Hepatic stellate cell (primary cell): ENCODE measurements at regions not wholly inside any gene's neighbourhood (a gene's known extent, or its start where the extent isn't known, plus 50 kb on each side); places are given as distances from the start of the nearest gene placed in this dataset.
"Not testable (repeated sequence)": the region's sequence is repeated elsewhere in the genome, so short reads cannot be mapped to it uniquely, and the experiment has no call there.

Source experiments
- DNase-seq: peaks from one replicate; pipeline ENCODE4 v3.0.0; 2011; ENCODE audit warnings: low spot score

DNA sequence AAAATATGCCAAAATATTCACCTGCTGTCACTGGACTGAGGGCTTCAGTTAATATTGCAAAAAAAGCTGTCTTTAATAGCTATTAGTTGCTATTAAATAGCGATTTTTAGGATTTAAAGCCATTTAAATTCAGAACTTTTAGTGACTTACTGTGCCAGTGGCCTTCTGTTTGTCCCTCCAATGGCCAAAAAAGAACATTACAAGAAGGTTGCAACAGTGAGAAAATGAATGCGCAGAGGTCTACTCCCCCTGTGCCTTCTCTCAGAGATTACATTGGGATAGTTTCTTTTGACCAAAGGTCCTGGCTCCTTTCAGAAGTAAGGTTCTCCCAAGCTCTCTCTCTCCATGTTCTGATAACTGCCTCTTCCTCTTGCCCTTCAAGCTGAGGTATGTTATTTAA, 930.3 kb upstream of the ARRDC3 start:
- no peak for DNase-seq

DNA sequence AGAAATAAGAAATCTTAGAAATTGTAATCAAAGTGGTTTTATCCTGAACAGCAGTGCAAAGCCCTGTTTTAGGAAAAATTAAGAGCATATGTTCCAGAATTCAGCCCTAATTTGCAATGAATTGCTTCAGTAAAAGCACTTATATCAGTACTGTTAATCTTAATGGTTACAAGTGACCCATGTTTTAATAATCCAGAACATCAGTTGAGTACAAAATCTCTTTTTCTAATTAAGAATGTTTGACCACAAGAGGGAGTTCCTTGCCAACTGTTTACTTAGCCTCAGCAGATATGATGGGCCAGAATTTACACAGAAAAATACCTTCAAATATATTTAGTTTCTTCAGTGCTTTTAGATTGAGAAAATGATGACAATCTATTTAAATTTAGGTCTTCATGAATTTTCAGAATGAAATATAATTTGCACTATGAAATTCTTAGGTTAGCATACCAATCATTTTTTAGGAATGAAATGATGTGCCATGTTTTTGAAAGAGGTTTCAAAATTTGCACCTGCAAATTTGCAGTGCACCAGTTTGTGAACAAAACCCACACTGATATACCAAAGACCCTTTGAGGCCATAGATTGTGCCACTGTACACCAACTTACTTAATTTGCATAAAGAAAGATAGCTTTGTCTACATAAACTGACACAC, 926.3 kb upstream of the ARRDC3 start:
- peak; percentile 13 for DNase-seq

DNA sequence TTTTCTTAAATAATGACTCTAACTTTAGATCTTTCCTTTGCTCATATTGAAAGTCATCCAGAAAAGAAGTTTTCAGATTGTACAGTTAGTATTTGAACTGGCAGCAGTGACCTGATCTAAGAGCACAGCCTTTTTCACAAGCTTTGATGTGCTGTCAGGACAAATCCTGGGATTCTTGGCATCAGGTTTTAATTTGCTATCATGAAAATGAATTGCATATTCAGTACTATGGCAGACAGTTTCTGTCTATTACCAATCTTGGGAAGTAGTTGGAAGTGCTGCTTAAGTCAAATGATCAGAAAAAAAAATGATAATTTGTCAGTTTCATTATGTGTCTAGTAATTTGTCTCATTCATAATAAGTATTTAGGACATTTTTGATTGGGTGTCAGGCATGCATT, 925.6 kb upstream of the ARRDC3 start:
- no peak for DNase-seq

DNA sequence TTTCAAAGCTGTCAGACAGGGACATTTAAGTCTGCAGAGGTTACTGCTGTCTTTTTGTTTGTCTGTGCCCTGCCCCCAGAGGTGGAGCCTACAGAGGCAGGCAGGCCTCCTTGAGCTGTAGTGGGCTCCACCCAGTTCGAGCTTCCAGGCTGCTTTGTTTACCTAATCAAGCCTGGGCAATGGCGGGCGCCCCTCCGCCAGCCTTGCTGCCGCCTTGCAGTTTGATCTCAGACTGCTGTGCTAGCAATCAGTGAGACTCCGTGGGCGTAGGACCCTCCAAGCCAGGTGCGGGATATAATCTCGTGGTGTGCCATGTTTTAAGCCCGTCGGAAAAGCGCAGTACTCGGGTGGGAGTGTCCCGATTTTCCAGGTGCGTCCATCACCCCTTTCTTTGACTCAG, 919.2 kb upstream of the ARRDC3 start:
- not testable (repeated sequence) for DNase-seq

DNA sequence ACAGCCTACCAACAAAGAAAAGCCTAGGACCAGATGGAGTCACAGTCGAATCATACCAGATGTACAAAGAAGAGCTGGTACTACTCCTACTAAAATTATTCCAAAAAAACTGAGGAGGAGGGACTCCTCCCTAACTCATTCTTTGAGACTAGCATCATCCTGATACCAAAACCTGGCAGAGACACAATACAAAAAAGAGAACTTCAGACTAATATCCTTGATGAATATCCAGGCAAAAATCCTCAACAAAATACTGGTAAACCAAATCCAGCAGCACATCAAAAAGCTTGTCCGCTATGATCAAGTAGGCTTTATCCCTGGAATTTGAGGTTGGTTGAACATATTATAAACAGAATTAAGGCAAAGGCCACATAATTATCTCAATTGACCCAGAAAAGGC, 900.4 kb upstream of the ARRDC3 start:
- DNase-seq: no peak

DNA sequence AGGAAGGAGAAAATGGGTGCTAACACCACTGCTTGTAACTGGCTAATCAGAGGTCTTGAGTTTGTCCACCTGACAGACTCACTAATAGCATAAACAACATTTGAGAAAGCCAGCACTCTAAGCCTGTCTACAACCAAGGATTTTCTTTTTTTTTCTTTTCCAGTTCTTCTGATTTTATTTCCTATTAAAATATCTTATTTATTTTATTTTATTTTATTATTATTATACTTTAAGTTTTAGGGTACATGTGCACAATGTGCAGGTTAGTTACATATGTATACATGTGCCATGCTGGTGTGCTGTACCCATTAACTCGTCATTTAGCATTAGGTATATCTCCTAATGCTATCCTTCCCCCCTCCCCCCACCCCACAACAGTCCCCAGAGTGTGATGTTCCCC, 888.6 kb upstream of the ARRDC3 start:
- DNase-seq: not testable (repeated sequence)

DNA sequence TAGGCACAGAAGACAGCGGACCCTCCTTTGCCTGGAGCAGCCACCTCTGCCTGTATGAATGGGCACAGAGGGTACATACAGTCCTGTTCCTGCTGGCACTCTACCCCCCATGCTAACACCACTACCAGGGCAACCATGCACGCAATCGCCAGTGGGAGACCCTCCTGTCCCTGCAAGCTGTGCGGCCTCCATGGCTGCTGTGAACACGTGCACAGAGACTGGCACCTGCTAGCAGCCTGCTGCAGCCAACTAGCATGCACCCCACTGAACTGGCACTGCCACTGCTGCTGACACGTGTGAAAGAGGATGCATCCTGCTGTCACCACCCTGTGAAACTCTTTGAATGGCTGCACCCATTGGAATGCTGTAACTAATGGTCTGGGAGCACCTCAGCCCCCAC, 885.2 kb upstream of the ARRDC3 start:
- no peak for DNase-seq

DNA sequence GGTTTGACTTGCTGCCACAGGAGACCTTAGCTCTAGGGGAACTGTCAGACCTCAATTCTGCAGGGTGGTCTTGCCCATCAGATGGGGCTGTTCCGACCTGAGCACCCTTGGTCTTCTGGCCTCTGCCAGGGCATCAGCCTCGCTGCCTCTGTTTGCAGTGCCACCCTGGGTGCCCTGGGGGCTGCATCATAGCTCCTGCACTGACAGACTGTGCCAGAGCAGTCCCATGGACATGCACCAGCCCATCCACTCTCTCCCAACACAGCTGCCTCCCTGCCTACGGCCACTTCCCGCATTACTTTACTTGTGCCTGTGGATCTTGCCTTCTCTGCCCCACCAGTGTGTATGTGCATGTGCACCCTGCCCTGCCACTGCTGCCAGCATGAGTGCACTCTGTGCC, 884.7 kb upstream of the ARRDC3 start:
- DNase-seq: no peak

DNA sequence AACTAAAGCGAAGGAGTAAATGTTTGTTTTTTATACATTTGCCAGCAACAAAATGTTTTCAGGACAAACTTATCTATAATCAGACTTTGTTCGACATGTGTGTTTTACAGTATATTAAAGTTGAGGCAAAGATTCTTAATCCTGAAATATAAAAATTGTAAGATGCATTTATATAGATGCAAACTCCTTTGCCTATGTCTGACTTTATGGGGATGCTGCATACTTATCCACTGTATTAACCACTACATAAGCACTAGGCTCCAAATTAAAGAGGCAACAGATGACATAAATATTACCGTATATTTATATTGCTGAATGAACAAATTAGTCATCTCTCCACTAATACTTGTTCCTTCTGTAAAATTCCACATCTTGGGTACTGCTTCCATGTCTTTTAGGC, 882.7 kb upstream of the ARRDC3 start:
- no peak for DNase-seq

DNA sequence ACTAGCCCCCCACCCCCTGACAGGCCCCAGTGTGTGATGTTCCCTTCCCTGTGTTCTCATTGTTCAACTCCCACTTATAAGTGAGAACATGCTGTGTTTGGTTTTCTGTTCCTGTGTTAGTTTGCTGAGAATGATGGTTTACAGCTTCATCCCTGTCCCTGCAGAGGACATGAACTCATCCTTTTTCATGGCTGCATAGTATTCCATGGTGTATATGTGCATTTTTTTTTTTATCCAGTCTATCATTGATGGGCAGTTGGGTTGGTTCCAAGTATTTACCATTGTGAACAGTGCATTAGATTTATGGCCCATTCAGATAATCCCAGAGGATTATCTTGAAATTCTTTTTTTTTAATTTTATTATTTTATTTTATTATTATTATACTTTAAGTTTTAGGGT, 872.5 kb upstream of the ARRDC3 start:
- DNase-seq: not testable (repeated sequence)

DNA sequence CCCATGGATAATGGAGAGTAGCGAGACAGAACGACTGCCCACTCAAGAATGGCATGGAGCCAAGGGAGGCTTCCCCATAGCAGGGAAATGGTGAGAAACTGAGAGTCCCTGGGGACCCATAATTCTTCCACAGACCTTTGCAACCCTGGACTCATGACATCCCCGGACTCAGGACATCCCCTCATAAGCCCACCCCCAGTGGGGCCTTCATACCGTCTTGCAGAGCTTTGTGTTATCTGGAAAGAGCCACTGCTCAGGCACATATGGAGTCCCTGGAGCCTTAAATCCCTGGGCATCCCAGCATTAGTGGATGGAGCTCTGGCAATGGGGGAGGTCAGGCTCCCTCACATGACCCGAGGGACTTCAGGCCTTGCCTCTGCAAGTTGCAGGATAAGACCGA, 865.4 kb upstream of the ARRDC3 start:
- DNase-seq: no peak

DNA sequence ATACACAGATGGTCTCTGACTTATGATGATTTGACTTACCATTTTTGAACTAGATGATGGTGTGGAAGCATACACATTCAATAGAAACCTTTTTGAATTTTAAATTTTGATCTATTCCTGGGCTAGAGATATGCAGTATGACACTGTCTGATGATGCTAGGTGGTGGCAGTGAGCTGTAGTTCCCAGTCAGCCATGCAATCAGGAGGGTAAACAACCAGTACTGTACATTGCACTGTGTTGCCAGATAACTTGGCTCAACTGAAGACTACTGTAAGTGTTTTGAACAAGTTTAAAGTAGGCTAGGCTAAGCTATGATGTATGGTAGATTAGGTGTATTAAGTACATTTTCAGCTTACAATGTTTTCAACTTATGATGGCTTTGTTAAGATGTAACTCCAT, 859.1 kb upstream of the ARRDC3 start:
- DNase-seq: no peak

DNA sequence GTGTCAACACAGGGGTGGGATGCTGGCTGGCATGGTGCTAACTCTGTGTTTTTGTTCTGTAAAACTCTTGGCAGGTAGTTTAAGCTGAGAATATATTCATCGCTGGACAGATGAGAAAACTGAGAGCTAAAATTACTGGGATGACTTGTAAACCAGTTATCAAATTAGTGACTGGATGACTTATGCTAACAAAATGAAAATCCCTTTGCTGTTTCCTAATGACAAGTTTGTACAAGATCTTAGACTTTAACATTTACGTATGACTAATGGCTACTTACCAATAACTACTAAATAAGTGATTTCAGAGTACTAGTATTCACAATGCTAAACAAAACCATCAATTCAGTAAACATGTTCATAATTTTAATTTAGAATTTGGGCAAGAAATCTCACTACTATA, 854.8 kb upstream of the ARRDC3 start:
- no peak for DNase-seq

DNA sequence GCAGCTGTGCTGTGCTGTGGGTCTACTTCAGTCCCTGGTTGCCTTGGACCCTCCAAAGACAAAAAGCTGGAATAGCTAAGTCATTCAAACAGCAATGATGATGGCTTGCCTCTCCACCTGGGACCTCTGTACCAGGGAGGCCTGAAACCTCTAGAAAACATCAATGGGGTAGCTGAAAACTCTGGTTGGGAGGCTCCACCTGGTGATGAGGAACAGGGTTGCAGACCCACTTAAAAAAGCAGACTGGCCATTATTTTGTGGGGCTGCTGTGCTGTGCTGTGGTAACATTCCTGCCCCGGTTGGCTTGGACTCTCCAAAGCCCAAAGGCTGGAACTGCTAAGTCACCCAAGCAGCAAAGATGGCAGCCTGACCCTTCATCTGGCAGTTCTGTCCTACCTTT, 839.3 kb upstream of the ARRDC3 start:
- no peak for DNase-seq

DNA sequence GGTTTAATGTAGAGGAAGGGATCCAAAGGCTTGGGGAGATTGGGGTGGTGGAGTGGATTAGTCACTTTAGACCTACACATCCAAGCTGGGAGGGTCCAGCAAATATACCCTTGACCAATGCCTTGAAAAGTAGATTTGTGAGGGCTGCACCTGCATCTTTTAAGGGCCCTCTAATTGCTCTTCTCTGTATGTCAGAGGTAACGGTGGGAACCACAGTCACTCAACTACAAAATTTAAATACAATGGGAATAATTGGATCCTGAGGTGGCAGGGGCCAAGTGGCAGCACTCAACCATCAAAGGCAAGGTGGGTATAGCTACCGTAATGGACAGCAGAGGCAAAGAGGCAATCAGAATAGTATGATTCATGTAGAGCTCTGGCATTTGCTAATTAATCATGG, 833.7 kb upstream of the ARRDC3 start:
- not testable (repeated sequence) for DNase-seq

DNA sequence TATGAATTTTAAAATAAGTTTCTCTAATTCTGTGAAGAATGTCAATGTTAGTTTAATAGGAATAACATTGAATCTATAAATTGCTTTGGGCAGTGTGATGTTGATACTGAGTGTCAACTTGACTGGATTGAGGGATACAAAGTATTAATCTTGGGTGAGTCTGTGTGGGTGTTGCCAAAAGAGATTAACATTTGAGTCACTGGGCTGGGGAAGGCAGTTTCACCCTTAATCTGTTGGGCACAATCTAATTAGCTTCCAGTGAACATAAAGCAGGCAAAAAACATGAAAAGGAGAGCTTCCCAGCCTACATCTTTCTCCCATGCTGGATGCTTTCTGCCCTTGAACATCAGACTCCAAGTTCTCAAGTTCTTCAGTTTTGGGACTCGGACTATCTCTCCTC, 832.0 kb upstream of the ARRDC3 start:
- DNase-seq: no peak

DNA sequence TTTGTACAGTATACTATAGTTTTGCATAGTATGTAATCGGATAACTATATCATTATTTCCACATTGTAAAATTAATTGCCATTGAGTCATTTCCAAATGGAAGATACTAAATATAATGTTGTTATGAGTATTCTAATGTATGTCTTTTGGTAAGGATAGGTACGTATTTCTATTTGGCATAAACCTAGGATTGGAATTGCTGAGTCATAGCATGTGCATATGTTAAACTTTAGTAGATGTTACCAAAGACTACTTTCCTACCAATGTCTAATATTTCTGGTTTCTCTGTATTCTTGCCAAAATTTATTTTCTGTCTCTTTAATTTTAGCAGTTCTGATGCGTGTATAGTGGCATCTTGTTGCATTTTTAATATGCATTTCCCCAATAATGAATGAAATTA, 825.1 kb upstream of the ARRDC3 start:
- DNase-seq: no peak

DNA sequence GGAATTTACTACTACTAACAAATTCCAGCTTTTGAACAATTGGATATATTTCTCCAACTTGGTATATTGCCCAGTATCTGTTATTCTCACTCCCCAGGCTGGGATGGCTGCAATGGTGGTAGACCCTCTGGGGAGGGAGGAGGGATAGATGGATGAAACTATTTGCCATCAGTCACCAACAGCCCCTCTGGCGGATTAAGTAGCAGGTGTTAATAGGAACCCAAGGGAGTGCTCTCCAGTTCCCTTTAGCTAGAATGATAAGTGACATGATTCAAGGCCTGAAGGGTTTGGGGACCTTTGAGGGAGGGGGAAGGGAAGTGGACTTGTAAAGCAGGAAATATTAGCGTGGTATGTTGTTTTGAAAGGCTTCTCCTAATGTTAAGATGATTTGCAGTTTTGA, 824.0 kb upstream of the ARRDC3 start:
- DNase-seq: no peak

DNA sequence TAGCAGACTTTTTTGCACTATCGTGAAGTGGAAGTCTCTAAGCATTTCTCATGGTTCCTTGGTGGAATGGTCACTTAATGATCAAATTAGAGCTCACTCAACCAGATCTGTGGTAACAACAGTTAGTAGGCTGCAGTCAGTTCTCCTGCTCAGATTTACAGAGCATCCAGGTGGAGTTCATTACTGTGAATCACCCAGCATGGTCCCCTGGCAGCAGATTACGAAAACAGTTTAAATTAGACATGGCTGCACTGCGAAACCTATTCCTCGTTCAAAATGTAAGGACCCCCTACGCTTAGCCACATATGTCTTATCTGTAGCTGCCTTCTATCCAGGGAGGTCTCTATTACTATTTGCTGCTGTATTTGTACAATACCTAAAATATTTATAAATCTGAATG, 823.6 kb upstream of the ARRDC3 start:
- DNase-seq: no peak

DNA sequence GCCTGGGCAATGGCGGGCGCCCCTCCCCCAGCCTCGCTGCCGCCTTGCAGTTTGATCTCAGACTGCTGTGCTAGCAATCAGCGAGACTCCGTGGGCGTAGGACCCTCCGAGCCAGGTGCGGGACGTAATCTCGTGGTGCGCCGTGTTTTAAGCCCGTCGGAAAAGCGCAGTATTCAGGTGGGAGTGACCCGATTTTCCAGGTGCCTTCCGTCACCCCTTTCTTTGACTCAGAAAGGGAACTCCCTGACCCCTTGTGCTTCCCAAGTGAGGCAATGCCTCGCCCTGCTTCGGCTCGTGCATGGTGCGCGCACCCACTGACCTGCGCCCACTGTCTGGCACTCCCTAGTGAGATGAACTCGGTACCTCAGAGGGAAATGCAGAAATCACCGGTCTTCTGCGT, 815.9 kb upstream of the ARRDC3 start:
- not testable (repeated sequence) for DNase-seq

DNA sequence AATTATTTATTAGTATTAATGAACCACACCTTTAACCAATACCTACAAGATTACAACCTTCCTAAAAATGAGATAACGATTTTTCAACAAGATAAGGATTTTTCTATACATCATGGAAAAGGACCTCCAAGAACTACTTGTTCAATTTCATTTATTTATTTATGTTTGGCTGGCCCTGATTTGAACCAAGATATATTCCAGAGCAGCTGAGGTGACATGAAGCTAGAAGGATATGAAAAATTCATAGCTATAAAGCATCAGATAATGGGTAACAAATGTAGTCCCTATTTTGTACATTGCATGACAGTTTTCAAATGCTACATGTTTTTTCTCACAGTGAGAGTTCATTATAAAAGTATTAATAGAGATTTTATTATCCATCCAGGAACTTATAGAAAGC, 798.5 kb upstream of the ARRDC3 start:
- DNase-seq: no peak

DNA sequence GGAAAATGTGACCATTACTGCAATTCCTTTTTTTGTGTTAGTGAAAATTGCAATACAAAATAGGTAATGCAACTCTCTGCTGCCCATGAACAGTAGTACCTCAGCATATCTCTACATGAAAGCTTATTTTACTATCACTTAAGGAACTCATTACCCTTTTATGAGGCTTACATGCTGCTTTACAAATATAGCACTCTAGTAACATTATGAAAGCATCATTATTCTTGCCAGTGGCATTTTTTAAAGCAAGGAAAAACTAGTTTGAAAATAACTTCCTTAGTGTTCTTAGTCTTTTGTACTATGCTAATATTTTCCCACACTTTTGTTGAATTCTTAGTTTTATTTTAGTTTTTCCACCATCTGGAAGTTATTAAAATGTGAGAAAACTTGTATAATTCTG, 797.3 kb upstream of the ARRDC3 start:
- no peak for DNase-seq

DNA sequence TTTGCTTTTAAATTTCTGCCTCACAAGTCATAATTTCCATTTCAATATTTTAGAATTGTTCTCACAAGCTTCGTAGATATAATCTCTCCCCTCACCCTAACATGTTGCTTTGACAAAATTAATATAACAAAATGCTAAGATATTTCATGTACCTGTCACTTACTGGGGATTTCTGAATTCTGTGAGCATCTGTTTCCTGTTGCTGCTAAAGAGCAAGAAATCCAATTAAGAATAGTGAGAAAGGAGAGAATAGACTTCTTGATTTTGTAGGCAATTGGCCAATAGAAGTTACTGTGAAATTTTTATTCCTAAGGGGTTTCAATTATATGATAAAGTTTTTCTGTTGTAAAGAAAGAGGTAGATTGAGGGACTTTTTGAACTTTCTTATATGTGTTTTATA, 796.5 kb upstream of the ARRDC3 start:
- DNase-seq: no peak

DNA sequence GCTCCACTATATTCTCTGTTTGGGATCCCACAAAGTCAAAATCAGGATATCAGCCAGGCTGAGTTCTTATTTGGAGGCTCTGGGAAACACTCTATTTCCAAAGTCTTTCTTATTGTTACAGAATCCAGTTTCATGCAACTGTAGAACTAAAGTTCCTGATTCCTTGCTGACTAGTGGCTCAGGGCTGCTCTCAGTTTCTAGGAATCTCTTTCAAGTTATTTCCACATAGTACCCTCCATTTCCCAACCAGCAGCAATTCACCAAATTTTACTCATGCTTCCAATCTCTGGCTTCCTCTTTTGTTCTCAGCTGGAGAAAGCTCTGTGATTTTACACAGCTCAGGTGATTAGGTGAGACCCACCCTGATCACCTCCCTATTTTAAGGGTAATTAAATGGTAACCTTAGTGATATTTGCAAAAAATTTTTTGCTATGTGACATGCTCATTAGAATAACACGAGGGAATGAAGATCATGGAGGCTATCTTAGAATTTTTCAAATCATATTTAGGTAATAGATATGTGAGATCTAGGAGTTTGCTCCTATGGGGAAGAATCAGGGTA, 794.9 kb upstream of the ARRDC3 start:
- no peak for DNase-seq

DNA sequence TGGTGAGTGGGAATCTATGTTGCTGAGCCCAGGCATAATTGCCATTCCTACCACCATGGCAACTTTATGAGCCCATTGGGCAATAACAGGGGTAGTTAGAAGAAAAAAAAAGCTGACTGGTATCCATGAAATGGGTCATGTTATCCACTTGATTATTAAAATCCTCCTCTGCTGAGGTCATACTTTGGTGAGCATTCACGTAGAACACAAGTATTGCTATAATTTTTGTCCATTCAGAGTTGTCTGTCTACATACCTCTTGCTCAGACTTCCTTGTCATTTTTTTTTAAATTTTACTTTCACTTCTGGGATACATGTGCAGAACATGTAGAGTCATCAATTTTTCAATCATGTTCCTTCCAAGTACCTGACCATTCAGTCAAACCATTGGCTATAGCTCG, 780.8 kb upstream of the ARRDC3 start:
- DNase-seq: no peak
